ENCODE measurements at regions not wholly inside any gene's neighbourhood (a gene's known extent, or its start where the extent isn't known, plus 50 kb on each side); places are given as distances from the start of the nearest gene placed in this dataset.
"Not testable (repeated sequence)": the region's sequence is repeated elsewhere in the genome, so short reads cannot be mapped to it uniquely, and the experiment has no call there.

- TF ChIP-seq CTCF (IDR thresholded peaks at IDR 0.05); SP1 (CRISPR knock-in tag; conservative IDR thresholded peaks at IDR 0.05); MAX (CRISPR knock-in tag; IDR thresholded peaks at IDR 0.05); TEAD1 (CRISPR knock-in tag; IDR thresholded peaks at IDR 0.05); ELF4 (CRISPR knock-in tag; IDR thresholded peaks at IDR 0.05; ENCODE audit: low read depth); MLX (CRISPR knock-in tag; IDR thresholded peaks at IDR 0.05); FOXP4 (CRISPR knock-in tag; IDR thresholded peaks at IDR 0.05); ESRRA (CRISPR knock-in tag; IDR thresholded peaks at IDR 0.05; ENCODE audit: borderline replicate concordance); ATF1 (CRISPR knock-in tag; IDR thresholded peaks at IDR 0.05); CREM (CRISPR knock-in tag; IDR thresholded peaks at IDR 0.05): not testable (repeated sequence)
Measured at GRCh38 chr7:128564123-128564700, 87.7 kb downstream of the METTL2B start.
